ENCODE measurements at regions not wholly inside any gene's neighbourhood (a gene's known extent, or its start where the extent isn't known, plus 50 kb on each side); places are given as distances from the start of the nearest gene placed in this dataset.

DNA sequence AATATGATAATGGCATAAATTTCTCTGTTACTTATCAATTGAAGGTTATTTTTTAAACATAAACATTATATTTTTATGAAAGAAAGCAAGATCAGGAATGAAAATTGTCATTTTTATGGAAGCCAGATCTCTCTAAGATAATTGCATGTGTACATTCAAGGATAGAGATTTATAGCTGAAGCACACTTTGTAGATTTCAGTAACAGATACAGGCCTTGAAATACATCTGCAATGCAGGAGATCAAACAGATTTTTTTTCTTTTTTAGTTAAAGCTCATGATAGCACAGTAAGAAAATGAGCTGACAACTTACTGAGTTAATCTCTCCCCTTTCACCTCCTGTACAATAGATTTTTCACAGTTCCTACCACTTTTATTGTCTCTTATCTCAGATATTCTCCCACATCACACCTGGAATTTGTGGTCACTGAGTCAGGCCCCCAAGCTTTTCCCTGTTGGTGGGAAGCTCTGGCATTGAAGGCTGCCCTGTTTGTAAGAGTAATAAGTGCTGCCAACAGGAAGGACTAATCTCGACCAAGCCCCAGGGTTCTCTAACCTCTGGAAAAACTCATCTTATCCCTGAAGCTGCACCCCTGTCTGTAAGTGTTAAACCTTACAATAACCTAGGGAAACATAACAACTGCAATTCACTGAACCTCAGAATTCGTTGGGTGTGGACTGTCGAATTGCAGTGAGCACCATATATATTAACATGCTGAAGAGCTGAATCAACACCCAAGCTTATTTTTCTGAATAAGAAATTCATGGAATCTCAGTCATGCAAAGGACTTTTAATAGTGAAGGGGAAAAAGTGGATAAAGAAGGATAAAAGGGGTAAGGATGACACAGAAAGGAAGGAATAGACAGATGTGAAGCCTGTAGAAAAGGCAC lies 599.0 kb downstream of the LMO4 start:
- no peaks in the 10 kb centered on the region for H3K9me2 ChIP-seq (replicated peaks; ENCODE audit: insufficient read depth, low read length)
- H3K4me3 ChIP-seq (ENCODE audit: low read length), result no peak overlapping the region
- no peak overlapping the region for H3K27ac ChIP-seq (ENCODE audit: low read length)
- no peaks in the 10 kb centered on the region for H3F3A ChIP-seq (ENCODE audit: insufficient read depth, low read length)
- H3K36me3 ChIP-seq (replicated peaks; ENCODE audit: insufficient read depth, low read length), result no peaks in the 10 kb centered on the region
- peaks cover 8% of the 10 kb centered on the region for H3K4me1 ChIP-seq (ENCODE audit: low read length)
- no peaks in the 10 kb centered on the region for H4K20me1 ChIP-seq (ENCODE audit: insufficient read depth, low read length)
- no peak overlapping the region for H2AFZ ChIP-seq (ENCODE audit: low read length)
- no peak for DNase-seq
- H3K27me3 ChIP-seq (replicated peaks; ENCODE audit: insufficient read depth, low read length), result no peaks in the 10 kb centered on the region
- H3K9ac ChIP-seq (ENCODE audit: low read length), result no peak overlapping the region
- H3K79me2 ChIP-seq (ENCODE audit: low read length), result no peaks in the 10 kb centered on the region
- H3K9me3 ChIP-seq (replicated peaks; ENCODE audit: insufficient read depth, low read length), result no peaks in the 10 kb centered on the region
- TF ChIP-seq CTCF (IDR thresholded peaks at IDR 0.05; ENCODE audit: low read length) (no peak), EZH2 (optimal IDR thresholded peaks at IDR 0.05; ENCODE audit: low read depth, low read length) (no peak), EZH2phosphoT487 (IDR thresholded peaks at IDR 0.05; ENCODE audit: low read length) (no peak)
- no peak overlapping the region for H3K4me2 ChIP-seq (ENCODE audit: low read depth, low read length)

GRCh38 chr1:87928623-87929022 lies 599.9 kb downstream of the LMO4 start:
- Histone ChIP-seq H3K27me3 (replicated peaks; ENCODE audit: insufficient read depth, low read length) (no peaks in the 10 kb centered on the region), H2AFZ (ENCODE audit: low read length) (no peak overlapping the region), H3K9me2 (replicated peaks; ENCODE audit: insufficient read depth, low read length) (no peaks in the 10 kb centered on the region), H4K20me1 (ENCODE audit: insufficient read depth, low read length) (no peaks in the 10 kb centered on the region), H3K4me1 (ENCODE audit: low read length) (peaks cover 8% of the 10 kb centered on the region), H3K9me3 (replicated peaks; ENCODE audit: insufficient read depth, low read length) (no peaks in the 10 kb centered on the region), H3K79me2 (ENCODE audit: low read length) (no peaks in the 10 kb centered on the region), H3K4me2 (ENCODE audit: low read depth, low read length) (no peak overlapping the region), H3K4me3 (ENCODE audit: low read length) (no peak overlapping the region), H3F3A (ENCODE audit: insufficient read depth, low read length) (no peaks in the 10 kb centered on the region), H3K27ac (ENCODE audit: low read length) (no peak overlapping the region), H3K36me3 (replicated peaks; ENCODE audit: insufficient read depth, low read length) (no peaks in the 10 kb centered on the region), H3K9ac (ENCODE audit: low read length) (no peak overlapping the region)
- DNase-seq, result no peak
- no peak for TF ChIP-seq CTCF (IDR thresholded peaks at IDR 0.05; ENCODE audit: low read length)
- no peak for TF ChIP-seq EZH2 (optimal IDR thresholded peaks at IDR 0.05; ENCODE audit: low read depth, low read length)
- TF ChIP-seq EZH2phosphoT487 (IDR thresholded peaks at IDR 0.05; ENCODE audit: low read length), result no peak

DNA sequence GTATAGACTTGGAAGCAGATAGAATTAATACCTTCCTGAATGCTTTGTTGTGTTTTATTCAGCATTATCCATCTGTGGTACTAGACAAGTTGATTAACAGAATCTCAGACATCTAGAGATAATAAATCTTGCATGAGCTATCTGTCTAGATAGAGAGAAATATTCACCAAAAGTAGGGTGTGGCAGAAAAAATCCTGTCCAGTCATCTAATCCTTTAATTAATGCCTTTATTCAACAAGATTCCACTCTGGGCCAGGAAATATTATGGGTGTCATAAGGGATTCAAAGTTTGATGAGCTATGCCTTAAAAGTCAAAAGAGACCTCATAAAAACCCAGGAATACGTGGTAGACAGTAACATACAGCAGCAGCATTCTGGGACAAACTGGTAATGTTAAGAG lies 601.2 kb downstream of the LMO4 start:
- TF ChIP-seq CTCF (IDR thresholded peaks at IDR 0.05; ENCODE audit: low read length), result no peak
- no peak for TF ChIP-seq EZH2phosphoT487 (IDR thresholded peaks at IDR 0.05; ENCODE audit: low read length)
- no peak for TF ChIP-seq EZH2 (optimal IDR thresholded peaks at IDR 0.05; ENCODE audit: low read depth, low read length)
- H3K79me2 ChIP-seq (ENCODE audit: low read length), result no peaks in the 10 kb centered on the region
- peaks cover 8% of the 10 kb centered on the region for H3K4me1 ChIP-seq (ENCODE audit: low read length)
- H3K27me3 ChIP-seq (replicated peaks; ENCODE audit: insufficient read depth, low read length), result no peaks in the 10 kb centered on the region
- H3K9ac ChIP-seq (ENCODE audit: low read length), result no peak overlapping the region
- H3K36me3 ChIP-seq (replicated peaks; ENCODE audit: insufficient read depth, low read length), result no peaks in the 10 kb centered on the region
- H3K9me3 ChIP-seq (replicated peaks; ENCODE audit: insufficient read depth, low read length), result no peaks in the 10 kb centered on the region
- no peak for DNase-seq
- H3K4me3 ChIP-seq (ENCODE audit: low read length), result no peak overlapping the region
- H2AFZ ChIP-seq (ENCODE audit: low read length), result no peak overlapping the region
- no peaks in the 10 kb centered on the region for H4K20me1 ChIP-seq (ENCODE audit: insufficient read depth, low read length)
- H3K4me2 ChIP-seq (ENCODE audit: low read depth, low read length), result no peak overlapping the region
- H3F3A ChIP-seq (ENCODE audit: insufficient read depth, low read length), result no peaks in the 10 kb centered on the region
- no peak overlapping the region for H3K27ac ChIP-seq (ENCODE audit: low read length)
- no peaks in the 10 kb centered on the region for H3K9me2 ChIP-seq (replicated peaks; ENCODE audit: insufficient read depth, low read length)
